Renal pelvis (tissue), 1 donor: ENCODE measurements at regions not wholly inside any gene's neighbourhood (a gene's known extent, or its start where the extent isn't known, plus 50 kb on each side); places are given as distances from the start of the nearest gene placed in this dataset.
"Not testable (repeated sequence)": the region's sequence is repeated elsewhere in the genome, so short reads cannot be mapped to it uniquely, and the experiment has no call there.

ENCODE experiments used
- DNase-seq: peaks from one replicate; pipeline ENCODE4 v3.0.0-alpha.2; 2013

DNA sequence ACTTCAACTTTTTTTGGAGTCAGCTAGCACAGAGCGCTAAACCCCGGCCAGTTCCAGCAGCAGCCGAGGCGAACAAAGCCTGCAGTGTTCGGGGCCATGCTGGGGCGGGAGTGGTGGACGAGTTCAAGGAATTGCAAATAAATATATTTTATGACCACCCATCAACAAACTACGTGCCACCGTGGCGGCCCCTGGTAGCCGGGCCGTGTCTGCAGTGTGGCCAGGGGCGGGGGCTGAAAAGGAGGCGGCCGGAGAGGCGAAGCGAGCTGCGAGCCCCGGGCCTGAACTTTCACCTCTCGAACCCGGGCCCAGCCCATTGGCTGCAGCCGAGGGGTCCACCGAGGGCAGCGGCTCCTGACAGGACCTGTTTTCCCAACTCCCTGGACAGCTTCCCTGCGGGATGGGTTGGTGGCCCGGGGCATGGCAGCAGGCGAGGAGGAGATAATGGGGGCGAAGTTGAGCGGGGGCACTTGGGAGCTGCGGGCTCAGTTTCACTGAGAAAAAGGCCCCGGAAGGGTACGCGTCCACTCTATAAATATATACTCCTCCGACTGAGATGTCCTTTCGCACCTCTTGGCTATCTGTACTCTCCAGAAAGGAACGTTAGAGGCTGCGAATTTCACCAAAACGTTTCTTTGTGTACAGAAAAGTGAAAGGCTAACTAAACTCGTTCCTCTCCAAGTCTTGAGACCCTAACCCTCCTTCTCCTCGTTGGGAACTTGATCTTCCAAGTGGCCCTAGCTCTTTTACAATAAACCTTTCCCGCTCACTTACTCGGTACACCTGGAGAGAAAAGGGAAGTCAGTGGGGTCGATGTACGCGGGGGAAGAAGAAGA is 164.6 kb upstream of the PPP1R3A start:
- peak; percentile 34 for DNase-seq

DNA sequence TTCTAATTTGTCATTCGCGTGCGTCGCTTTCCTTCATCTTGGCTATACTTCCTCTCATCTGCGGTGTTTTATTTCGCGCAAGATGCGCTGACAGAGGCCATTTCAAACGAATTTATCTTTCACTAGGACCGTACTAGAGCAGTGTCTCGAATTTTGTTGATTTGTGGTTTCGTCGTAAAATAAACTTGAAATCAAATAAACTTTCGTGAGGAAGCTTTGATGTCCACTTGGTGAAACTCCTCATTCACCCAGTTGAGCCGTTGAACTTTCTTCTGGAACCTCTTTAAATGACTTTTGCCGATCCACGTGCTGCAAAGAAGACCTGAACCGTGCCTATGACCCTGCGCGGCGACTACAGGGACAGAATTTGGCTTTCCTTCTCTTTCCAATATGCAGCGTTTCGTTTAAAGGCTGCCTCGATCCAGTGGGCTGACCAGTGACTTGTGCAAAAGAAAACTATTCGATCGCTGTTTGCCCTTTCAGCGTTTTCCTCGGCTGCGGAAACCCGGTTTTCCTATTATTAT is 163.9 kb upstream of the PPP1R3A start:
- DNase-seq, result no peak

DNA sequence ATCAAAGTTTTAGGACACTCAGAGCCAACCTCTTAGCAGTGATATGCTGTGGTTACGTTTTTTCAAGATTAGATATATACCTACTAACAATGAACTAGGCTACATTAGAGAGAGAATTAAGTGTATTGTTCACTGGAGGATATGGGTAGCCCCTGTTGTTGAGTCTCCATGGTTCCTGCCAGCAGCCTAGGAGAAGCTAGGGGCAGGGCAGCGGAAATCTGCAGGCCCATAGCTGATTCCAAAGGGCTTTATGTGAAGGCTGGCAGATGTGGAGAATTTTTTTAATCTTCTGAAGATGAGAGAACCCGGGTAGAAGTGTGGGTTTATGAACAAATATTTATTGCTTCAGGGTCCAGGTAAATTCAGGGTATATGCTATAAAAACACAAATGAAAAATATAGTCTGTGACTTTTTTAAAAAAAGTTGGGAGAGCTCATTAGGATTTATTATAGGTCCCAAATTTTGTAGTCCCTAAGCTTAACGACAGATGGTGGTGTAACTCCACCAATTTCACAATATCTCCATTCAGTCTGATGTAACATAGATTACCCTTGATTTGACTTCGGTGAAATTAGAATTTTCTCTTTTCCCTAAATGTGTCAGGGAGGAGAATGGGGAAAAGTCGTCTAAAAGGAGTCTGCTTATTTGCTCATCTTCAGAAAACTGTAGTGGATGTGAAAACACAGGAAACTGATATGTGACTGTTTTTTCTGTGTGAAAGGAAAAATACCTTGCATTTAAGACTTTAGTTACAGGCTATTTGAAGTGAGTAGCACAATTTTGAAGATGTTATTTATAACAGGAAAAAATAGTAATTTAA is 163.0 kb upstream of the PPP1R3A start:
- DNase-seq, result peak; percentile 61

DNA sequence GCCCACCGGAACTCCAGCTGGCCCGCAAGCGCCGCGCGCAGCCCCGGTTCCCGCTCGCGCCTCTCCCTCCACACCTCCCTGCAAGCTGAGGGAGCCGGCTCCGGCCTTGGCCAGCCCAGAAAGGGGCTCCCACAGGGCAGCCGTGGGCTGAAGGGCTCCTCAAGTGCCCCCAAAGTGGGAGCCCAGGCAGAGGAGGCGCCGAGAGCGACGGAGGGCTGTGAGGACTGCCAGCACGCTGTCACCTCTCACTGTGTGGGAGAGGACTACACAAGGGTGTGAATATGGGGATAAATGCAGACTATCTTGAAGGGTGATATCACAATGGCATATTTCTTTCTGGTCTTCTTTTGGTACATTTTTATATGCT is 158.3 kb upstream of the PPP1R3A start:
- DNase-seq, result not testable (repeated sequence)

DNA sequence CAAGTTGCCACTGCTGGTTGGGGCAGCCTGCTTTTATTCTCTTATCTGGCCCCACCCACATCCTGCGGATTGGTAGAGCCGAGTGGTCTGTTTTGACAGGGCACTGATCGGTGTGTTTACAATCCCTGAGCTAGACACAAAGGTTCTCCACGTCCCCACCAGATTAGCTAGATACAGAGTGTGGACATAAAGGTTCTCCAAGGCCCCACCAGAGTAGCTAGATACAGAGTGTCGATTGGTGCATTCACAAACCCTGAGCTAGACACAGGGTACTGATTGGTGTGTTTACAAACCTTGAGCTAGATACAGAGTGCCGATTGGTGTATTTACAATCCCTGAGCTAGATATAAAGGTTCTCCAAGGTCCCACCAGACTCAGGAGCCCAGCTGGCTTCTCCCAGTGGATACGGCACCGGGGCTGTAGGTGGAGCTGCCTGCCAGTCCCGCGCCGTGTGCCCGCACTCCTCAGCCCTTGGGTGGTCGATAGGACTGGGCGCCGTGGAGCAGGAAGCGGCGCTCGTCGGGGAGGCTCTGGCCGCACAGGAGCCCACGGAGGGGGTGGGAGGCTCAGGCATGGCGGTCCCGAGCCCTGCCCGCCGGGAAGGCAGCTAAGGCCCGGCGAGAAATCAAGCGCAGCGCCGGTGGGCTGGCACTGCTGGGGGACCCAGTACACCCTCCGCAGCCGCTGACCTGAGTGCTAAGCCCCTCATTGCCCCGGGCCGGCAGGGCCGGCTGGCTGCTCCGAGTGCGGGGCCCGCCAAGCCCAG is 157.8 kb upstream of the PPP1R3A start:
- DNase-seq, result not testable (repeated sequence)

DNA sequence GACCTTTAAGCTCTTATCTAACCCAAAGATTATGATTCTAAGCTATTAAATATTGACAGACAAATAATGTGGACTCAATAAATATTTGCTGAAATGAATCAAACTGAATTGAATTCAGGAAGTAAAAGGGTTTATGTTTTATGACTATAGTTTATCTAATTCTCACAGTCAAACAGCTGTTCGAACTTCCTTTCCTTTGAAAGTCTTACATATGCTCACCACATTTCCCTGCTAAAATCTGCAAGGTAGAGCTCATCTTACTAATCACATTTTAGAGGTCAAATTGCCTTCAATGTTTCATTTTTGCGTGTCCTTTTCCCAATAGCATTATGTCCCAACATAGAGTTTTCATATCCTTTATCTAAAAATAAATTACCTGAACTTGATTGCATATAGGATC is 154.9 kb upstream of the PPP1R3A start:
- no peak for DNase-seq

DNA sequence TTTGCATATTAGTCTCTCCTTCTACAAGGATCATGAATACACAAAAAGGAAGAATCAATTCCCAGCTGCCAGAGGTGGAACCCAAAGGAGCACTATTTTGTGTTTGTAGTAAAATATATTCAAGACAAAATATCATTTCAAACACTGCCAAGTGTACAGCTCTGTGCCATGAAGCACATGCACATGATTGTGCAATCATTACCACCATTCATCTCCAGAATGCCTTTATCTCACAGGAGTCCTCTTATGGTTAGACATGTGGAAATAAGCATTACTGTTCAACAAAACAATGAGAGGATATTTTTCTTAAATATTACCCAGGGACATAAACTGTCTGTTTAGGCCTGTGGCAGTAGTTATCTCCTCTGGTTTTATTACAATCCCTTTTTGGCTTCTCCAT is 151.4 kb upstream of the PPP1R3A start:
- DNase-seq, result no peak

DNA sequence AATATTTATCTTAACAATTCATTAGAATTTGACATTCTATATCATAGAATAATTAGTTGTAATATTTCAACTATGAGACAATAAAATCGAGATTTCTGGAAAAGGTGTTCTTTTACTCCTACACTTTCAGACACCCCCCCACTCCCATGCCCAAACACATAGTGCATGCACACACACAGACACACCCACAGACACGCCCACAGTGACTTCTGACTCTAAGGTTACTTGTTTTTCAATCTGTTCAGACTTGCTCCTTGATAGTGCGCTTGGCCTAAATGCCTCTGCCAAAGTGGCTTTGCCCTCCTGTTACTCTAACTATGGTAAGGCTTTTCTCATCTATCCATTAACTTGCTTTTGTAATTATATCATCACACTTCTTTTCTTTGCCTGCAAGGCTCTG is 144.0 kb upstream of the PPP1R3A start:
- no peak for DNase-seq

DNA sequence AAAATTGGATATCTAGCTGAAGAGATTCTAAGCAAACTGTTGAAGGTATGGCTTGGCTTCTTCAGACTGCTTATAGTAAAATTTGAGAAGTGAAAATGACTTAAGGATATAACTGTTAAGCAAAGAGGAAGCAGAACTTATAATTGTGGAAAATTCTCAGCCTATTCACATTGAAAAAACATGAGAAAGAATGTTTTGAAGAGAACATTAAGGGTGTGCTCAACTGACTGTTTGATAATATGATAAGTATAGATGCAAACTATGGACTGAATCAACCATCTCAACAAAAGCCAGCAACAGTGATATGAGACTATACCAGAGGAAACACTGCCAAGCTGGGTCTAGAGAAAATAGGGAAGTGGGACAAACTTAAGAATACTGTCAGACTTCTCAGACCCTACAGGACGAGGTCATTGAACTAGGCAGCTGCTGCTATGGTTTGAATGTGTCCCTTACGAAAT is 133.1 kb upstream of the PPP1R3A start:
- no peak for DNase-seq

DNA sequence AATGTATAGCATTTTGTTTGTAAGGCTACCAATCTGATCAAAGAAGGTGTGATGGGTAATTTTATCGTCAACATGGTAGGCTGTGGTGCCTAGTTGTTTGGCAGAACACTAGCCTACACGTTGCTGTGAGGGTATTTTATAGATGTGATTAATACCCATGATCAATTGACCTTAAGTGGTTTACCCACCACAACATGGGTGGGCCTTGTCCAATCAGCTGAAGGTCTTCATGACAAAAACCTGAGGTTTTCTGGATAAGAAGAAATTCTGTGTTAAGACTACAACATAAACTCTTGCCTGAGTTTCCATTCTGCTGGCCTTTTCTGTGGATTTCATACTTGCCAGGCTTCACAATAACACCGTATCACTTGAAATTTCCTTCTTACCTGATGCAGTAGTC is 131.8 kb upstream of the PPP1R3A start:
- DNase-seq, result no peak

DNA sequence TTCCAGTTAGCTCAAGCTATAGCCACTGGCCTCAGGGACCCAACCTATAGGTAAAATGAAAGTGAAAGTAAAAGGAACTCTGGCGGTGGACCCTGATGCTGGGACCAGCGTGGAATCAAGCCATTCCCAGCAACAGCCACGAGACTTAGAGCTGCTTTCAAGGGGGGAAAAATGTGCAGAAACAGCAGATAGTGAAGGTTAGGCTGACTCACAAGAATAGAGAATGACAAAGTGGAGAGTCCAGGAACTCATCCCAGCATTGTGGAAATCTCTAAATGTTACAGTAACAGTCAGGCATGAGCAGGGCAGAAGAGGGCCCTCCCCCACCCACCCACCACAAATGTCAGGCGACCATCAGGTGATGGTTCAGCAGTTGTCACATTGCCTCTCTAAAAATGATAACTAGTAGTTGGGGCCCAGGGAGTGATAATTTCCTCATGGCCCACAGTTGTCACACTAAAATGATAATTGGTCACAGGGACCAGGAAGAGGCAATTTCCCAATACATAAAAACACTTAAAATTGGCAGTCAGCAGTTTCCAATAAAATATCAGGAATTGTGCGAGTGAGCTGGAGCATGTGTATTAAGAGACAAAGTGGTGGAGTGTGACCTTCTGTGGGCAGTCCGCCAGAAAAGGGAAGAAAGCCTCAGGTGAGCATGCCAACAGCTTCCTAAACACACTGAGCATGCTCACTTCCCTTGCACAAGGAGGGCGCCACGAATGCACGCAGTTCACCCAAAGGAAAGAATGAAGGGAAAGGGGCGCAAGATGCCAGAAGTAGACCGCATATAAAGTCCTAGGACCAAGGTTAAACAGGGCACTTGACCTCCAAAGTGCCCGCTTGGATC is 129.8 kb upstream of the PPP1R3A start:
- DNase-seq, result no peak

DNA sequence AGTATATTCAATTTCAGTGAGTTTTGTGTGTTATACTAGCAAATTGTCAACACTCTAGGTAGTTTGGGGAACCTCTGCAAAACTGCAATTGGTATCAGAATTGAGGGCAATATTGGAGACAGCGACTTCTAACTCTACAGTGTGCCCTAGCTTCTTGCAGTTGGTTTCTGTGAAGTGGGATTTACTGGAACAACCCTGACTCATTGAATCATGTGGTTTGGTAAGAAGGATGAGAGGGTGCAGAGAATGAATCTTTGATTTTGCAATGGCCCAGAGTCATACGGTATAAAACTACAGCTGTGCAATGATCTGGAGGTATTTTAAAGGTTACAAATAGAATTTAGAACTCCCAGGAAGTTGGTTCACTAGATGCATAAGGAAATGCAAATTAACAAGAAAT is 129.1 kb upstream of the PPP1R3A start:
- DNase-seq, result no peak

DNA sequence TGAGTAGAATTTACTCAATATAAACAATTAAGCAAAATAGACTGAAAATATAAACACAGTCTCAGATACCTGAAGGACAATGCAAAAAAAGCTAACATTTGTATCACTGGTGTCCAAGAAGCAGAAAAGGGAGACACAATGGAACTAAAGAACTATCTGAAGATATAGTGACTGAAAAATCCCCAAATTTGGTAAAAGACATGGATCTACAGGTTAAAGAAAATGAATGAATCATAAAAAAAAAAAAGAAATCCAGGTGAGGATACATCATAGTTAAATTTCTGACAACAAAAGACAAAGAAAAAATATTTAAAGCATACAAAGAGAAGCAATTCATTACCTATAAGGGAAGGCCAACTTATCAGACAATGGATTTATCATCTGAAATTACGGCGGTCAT is 114.7 kb upstream of the PPP1R3A start:
- DNase-seq, result no peak

DNA sequence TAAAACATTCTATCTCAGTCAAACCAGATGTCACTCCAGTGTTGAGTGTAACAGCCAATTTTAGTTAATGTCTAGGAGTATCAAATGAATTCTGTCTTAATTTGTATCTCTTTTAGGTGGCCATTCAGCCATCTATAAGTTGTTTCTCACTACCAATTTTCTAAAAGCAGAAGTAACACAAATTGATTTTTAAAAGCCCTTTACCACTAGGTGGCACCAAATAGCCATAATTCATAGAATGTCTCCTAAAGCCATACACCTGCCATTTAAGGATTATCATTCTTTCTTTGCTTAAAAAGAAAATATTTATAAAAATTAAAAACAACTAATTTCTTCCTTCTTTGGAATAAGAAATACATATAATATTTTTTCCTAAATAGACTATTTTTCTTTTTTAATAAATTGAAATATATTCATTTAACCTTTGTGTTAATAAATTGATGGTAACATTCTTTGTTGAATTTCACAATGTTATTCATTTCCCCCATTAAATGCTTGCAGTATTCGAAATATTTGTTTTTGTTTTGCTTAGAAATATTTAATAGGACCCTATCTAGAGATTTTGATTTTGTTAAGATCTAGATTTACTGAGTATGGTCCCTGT is 107.8 kb upstream of the PPP1R3A start:
- DNase-seq, result peak; percentile 54

DNA sequence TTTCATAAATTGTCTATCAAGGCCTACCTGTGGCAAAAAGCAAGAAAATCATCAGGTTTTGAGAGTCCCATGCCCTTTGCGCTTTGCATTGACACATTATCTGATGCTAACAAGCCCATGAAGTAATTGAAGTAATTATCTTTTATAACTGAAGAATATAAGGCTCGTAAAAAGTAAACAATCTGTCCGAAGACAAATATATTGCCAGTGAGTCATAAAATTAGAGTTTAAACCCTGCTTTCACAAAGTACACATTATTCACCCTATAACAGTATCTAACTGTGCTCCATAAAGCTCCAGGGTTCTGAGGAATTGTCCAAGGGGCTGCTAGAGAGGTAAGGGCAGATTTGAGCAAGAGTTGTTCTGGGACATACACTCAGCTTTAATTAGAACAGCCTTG is 102.3 kb upstream of the PPP1R3A start:
- no peak for DNase-seq

DNA sequence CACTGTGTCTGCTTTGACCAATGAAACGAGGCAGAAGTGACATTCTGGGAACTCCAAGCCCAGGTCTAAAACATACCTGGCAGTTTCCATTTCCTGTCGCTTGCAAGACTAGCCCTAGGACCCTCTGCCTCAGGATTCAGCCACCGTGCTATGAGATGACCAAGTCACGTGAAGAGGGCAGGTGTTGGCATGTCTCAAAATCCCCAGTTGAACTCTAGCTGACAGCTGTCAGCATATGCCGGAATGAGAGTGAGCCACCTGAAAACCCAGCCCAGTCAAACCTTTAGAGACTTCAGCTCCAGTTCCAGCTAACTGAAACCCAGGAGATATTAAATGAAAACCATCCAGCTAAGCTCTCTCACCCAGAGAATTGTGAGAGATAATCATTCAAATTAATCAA is 89.9 kb upstream of the PPP1R3A start:
- no peak for DNase-seq

DNA sequence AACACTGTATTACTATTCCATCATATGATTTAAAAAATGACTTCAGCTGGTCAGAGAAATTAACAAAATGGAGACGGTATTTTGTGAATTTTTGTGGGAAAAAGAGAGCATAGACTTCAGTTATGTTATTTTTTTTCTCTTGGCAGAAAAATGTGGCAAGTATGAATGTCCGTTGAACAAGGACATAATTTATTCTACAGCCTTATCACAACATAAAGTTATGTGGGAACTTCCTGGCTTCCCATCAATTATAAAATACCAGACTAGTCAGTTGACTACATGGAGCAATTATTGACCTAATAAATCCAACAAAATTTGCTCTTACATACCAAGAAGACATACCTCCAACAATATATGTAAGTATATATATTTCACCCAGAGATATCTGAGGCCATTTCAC is 88.6 kb upstream of the PPP1R3A start:
- DNase-seq, result no peak

DNA sequence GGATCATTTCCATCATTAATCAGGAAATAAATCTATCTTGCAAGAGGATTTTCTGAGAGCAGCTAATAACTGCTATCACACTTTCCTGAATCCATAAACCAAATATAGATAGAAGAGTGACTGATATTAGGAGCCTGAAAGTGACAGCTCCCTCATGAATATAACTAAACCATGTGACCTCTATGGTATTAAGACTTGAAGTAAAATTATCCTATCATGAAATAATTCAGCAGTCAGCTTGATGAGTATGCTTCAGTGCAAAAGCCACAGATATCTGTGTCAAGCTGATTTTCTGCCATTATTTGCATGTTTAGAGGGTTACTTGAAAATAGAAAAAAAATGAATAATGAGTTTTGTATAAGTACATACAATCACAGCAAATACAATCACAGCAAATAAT is 80.1 kb upstream of the PPP1R3A start:
- DNase-seq, result no peak

DNA sequence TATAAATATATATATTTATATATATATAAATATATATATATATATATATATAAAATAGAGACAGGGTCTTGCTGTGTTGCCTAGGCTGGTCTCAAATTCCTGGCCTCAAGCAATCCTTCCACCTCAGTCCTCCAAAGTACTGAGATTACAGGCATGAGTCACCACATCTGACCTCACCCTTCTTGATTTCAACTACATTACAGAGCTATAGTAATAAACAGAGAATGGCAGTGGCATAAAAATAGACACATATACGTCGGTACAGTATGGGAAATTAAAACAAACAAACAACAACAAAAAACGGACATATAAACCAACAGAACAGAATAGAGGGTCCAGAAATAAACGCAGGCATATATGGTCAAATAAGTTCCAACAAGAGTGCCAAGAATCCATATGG is 77.6 kb upstream of the PPP1R3A start:
- no peak for DNase-seq

DNA sequence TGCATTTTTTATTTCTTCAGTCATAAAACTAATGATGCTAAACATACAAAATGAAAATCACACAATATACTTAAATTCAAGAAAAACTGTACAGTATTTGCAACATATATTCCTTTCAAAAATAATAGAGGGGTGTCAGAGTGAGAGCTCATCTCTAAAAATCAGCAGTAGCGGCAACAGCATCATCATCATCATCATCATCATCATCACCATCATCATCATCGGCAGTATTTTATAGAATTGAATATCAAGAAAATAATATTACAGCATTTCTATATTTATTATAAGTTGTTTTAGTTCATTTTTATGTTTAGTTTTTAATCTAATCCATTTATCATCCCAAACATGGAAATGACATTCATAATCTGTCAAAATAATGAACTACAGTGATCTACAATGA is 67.4 kb upstream of the PPP1R3A start:
- no peak for DNase-seq

DNA sequence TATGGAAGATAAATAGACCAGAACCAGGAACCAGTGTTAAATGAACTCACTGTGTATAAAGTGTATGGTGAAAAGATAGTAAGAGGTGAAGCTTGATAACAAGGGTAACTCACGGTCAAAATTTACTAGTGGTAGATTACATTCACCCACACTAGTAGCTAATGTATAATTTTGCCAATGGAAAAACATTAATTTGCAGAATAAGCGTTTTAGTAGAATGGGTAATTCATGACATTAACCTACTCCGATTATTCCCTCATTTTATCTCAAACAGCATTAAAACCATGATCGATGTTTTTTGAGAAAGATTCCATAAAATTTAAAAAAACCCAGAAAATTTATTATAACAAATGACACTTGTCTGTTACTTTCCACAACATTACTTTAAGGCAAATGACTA is 57.7 kb upstream of the PPP1R3A start:
- no peak for DNase-seq
